HG02623 (cell line): ENCODE measurements at regions not wholly inside any gene's neighbourhood (a gene's known extent, or its start where the extent isn't known, plus 50 kb on each side); places are given as distances from the start of the nearest gene placed in this dataset.

ENCODE experiments used
- ATAC-seq: cut with Tn5 transposase; IDR thresholded peaks from one replicate; pipeline ENCODE4 v1.9.1; 2021; ENCODE audit warnings: moderate library complexity; ENCODE audit not compliant: unreplicated experiment

GRCh38 chr7:106486331-106486730, 174.6 kb downstream of the CCDC71L start:
- no peak for ATAC-seq

GRCh38 chr7:106485919-106486318, 175.0 kb downstream of the CCDC71L start:
- no peak for ATAC-seq

- ATAC-seq: peak; percentile 35
Observed at GRCh38 chr7:106485031-106485551, 175.9 kb downstream of the CCDC71L start.

- peak; percentile 6 for ATAC-seq
Observed at GRCh38 chr7:106484562-106484961, 176.4 kb downstream of the CCDC71L start.

- ATAC-seq: no peak
Observed at GRCh38 chr7:106482091-106482490, 178.9 kb downstream of the CCDC71L start.

GRCh38 chr7:106480616-106481031, 180.3 kb downstream of the CCDC71L start:
- ATAC-seq: no peak

- peak; percentile 72 for ATAC-seq
Observed at GRCh38 chr7:106480161-106480579, 180.8 kb downstream of the CCDC71L start.

- no peak for ATAC-seq
Observed at GRCh38 chr7:106476751-106477150, 184.2 kb downstream of the CCDC71L start.

GRCh38 chr7:106472741-106473140, 188.0 kb upstream of the NAMPT start:
- ATAC-seq: no peak

GRCh38 chr7:106471686-106472440, 187.1 kb upstream of the NAMPT start:
- no peak for ATAC-seq

GRCh38 chr7:106471021-106471420, 186.2 kb upstream of the NAMPT start:
- ATAC-seq: no peak

- no peak for ATAC-seq
Observed at GRCh38 chr7:106466867-106467266, 182.1 kb upstream of the NAMPT start.

GRCh38 chr7:106465704-106466468, 181.1 kb upstream of the NAMPT start:
- ATAC-seq: no peak

GRCh38 chr7:106464651-106465050, 179.9 kb upstream of the NAMPT start:
- ATAC-seq: no peak

GRCh38 chr7:106463851-106464611, 179.2 kb upstream of the NAMPT start:
- no peak for ATAC-seq

- no peak for ATAC-seq
Observed at GRCh38 chr7:106462914-106463482, 178.2 kb upstream of the NAMPT start.

GRCh38 chr7:106462365-106462859, 177.6 kb upstream of the NAMPT start:
- ATAC-seq: no peak

- ATAC-seq: no peak
Observed at GRCh38 chr7:106460792-106461254, 176.0 kb upstream of the NAMPT start.

- no peak for ATAC-seq
Observed at GRCh38 chr7:106459397-106460072, 174.8 kb upstream of the NAMPT start.

- ATAC-seq: no peak
Observed at GRCh38 chr7:106457678-106458077, 172.9 kb upstream of the NAMPT start.
